DMS 273 treated with DMSO at 0.1 percent for 48 hours (cell line): ENCODE measurements at regions not wholly inside any gene's neighbourhood (a gene's known extent, or its start where the extent isn't known, plus 50 kb on each side); places are given as distances from the start of the nearest gene placed in this dataset.

Source experiments
- DNase-seq: peaks from one replicate; lab custom pipeline; 2025; lab: John Stamatoyannopoulos, UW

DNA sequence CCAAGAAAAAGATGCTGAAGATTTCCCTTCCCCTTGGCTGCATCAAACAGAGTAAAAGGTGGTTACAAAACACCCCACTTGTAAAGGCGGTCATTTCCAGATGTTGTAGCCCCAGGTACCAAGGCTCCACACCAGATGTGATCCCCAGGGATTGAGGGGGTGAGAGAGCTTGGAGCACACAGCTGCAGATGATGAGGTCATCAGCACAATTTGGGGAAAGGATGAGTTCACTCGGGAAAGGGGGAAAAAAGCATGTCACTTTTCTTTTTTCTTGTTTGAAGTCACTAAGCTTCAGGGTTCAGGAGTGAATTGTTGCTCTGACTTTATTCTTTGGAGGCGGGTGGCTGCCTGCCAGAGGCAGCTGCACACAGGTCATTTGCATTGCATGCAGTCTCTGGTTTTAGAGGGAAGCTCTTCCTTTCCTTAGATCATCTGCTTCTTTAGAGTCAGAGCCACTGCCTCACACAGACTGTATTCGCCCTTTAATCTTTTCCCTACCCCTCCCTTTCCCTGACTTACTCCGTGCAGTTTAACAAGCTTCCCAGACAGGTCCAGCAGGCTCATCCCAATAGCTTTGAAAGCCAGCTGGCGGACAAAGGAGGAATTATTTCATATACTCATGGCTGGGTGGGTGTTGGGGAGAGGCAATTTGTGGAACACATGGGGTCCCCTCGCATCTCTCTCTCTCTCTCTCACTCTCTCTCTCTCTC lies 409.3 kb upstream of the SLC24A2 start:
- DNase-seq, result peak; percentile 38

DNA sequence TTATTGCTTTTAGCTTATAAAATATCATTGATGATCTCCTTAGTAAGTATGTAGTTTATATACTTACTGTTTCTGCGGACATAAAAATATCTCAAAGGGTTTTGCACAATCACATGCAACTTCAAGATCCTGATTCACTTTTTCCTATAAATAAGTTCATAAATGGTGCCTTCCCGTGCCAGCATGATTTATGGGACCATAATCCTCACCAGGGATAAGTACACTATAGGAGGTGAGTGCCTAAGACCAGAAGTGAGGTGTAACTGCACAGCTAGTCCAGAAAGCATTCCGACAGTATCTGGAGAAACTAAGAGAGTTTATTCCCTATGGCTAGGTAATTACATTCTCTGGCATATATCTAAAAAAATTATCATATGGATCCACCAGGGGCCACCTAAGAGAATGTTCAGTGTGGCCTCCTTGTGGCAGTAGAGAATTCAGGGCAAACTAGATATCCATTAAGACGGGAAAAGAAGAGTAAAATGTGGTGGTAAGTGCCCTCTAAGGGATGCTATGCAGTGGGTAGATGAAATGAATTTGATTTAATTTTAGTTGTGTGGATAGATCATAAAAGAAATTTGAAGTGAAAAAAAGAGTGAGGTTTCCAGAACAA lies 402.5 kb upstream of the SLC24A2 start:
- DNase-seq, result no peak

DNA sequence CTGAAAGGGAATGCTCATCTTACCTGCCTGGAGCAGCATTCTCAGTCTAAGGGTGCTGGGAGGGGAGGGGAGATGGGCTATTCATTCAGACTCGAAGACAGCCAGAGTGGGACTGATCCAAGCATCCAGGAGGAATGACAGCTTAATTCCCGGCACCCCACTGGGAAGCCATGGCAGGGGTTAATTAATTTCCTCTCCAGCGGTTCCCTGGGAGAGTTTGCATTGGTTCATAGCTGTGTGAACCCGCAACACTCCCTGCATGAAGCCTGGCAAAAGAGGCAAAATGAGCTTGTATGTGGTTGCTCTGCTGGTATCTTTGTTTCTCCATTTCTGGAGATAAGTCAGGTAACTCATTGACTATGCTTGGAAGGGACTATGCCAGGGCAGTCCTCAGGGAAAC lies 401.0 kb upstream of the SLC24A2 start:
- no peak for DNase-seq

DNA sequence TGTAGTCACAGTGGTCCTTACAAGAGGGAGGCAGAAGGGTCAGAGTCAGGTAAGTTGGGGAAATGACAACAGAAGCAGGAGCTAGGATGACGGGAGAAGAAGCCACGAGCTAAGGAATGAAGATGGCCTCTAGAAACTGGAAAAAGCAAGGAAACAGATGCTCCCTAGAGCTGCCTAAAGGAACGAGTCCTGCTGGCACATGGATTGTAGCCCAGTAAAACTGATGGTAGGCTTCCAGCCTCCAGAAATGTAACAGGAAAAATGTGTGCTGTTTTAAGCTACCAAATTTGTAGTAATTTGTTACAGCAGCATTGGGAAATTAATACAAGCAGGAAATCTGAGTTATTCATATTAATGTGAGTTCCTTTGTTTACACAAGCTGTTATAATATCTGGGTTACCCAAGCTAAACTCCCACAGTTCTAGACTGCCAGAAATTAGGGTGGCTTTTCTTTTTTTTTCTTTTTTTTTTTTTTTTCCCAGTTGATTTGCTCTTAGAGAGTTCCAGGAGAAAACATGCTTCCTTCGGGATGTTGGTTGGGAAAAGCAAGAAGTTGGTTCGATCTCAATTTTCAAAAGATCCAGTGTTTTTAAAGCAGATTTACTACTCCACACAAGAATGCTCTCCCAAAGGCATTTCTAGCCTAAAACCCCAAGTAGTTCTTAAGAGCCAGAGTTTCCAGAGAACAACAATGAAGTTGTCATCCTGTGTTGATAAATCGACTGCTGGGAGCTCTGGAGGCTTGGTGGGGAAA lies 400.0 kb upstream of the SLC24A2 start:
- no peak for DNase-seq

DNA sequence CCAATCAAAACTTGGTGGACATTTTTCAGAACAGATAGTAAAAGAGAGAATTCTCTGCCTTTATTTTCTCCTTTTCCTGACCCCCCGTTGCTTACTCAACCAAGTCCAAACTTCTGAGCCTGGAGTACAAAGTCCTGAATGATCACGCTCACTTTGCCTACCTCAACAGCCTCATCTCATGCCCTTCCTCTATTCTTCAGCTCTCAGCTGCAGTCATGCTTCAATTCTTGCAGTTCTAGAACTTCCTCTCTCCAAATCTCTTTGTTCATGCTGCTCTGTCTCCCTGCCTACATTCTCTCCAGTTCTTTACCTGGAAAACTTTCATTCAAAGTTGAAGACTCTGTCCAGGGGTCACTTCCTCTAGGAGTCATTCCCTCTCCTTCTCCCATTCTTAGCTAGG lies 398.5 kb upstream of the SLC24A2 start:
- DNase-seq, result no peak

DNA sequence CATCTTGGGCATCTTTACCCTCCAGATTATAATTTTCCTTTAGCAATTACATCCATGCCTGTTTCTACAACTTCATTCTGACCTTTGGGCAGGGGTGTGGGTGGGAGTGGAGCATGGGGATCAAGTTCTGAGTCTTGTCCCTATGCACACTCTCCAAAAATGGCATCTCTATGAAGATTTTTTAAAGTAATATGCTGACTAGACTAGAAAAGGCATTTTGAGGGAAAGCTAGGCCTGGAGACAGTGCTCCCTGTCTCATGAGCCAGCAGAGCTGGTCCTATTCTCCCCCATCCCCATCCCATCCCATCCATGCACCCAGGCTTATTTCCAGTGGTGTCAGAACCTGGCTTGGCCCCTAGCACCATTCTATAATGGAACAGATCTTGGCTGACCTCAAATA lies 398.0 kb upstream of the SLC24A2 start:
- DNase-seq, result no peak

DNA sequence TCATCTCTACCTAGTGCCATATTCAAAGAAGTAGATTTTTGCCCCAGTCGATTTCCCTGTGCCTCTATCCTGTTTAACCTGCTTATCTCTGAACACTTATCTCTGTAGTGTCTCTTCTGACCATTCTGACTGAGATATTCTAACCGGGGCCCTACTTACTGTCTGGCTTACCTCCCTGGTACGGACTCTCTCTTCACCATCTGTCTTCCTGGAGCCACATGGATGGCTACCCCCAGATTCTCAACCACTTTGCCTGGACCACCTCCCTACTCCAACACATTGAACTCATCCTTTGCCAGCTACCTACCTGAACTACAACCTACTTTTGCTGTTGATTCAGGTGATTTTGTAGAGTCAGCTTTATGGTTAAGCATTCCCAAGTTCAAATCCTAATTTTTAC lies 397.4 kb upstream of the SLC24A2 start:
- no peak for DNase-seq

GRCh38 chr9:20184541-20184940 lies 395.7 kb upstream of the SLC24A2 start:
- DNase-seq, result no peak

DNA sequence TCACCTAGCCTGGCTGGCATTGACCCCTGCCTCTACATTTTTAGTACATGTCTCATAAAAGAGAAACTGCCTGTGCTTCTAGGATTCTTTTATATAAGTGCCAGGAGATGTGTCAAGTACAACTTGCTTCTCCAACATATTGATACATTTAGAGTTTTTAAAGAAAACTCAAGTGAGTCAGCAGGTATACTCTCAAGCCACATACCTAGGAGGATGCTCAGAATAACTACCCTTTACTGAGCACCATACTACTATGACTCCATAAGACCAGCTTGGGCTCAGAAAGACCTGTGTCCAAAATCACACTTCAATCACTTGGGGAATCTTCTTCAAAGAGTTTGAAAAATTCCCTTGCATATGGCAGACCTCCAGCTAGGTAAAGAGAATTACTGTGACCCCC lies 389.8 kb upstream of the SLC24A2 start:
- no peak for DNase-seq

DNA sequence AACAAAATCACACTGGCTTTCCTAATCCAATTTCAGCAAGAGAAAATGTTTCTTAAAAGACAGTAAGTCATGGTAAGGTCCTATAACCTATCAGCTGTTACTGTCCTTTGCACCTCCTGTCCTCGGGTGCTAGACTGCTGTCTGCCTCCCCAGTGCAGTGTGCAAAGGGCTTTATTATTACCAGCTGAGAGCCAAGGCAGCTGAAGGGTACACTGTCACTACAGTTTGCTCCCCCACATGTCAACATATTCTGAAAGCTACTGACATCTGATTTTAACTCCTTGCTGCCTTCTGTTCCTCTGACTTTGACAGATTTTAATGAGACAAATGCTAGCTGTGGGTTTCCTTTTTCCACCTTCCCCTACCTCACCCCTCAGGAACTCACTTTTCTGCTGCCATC lies 389.4 kb upstream of the SLC24A2 start:
- DNase-seq, result no peak

DNA sequence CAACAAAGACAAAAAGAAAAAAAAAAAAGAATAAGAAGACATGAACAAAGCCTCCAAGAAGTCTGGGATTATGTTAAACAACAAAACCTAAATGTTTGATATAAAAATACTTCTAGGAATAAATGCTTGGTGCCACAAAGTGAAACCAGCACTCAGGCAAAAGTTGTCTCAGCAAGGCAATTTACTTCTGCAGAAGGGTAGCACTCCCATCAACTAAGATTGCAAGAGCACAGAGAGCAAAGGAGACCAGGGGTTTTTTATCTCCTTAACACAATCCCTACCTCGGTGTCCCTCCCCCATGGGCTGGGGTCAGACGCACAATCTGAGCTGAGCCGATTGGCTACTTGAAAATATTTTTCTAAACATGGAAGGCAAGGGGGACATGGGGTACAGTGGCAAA lies 381.3 kb upstream of the SLC24A2 start:
- DNase-seq, result no peak

DNA sequence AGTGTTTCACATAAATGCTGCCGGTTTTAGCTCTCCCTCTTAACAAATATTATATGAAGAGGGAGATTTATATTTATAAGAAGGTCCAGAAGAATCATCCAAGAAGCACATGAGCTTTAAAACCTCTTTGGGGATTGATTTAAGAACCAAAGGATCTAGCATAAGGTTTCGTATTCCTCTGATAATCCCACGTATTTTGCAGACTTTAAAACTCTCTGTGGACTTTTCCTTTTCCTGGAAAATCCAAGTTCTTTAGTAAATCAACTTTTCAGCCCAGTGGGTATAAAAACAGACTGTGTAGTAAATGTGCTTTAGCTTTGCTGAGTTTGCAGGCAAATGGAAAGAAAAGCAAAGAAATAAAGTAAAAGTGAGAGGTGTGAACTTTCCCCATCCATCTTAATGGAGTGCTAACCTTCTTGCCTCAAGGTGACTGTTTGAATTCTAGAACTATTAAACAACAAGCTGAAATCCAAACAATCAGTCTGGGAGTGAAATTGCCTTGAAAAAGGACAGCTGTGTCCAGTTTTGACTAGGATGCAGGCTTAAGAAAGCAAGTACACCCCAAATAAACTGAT lies 363.4 kb upstream of the SLC24A2 start:
- no peak for DNase-seq

GRCh38 chr9:20148416-20148815 lies 359.6 kb upstream of the SLC24A2 start:
- DNase-seq, result no peak

DNA sequence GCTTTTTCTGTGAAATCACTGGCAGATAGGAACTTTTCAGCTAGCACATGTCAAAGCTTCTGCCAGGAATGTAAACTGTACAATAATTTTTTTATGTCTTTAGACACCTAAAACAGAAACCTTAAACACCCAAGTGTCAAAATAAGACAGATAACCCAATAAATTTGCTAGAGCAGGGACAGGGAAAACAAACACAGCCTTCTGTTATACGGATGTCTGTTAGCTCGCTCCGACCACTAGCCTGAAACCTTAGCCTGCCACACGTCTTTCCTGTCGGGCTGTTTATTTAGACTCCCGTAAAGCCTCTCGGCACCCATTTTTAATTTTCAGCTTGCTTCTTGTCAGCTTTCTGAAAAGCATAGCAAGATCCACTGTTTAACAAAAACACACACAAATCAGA lies 355.4 kb upstream of the SLC24A2 start:
- no peak for DNase-seq

DNA sequence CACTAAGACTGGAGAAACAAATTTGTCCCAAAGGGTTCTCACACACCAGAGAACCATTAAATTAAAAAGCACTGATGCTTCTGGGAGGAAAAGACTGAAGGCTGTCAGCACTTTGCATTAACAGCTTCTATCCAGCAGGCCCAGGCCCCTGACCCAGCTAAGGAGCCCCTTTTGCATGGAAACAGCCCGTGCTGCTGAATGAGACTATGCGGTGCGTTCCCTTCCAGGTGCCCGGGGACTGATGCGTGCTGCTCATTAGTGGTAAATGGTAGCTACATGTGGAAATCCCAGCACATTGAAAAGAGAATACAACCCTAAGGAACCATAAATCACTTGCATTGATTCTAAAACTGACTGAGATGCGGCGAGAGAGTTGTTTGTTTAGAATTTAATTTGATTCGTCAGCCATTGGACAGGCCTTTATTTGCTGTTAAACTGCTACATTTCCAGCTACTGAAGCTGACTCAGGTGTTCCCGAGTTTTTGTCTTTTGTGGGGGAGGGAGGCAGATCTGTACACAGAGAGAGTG lies 351.0 kb upstream of the SLC24A2 start:
- no peak for DNase-seq

- DNase-seq, result no peak
Observed at GRCh38 chr9:20138841-20139240, 350.0 kb upstream of the SLC24A2 start.

- no peak for DNase-seq
Observed at GRCh38 chr9:20138116-20138515, 349.3 kb upstream of the SLC24A2 start.

DNA sequence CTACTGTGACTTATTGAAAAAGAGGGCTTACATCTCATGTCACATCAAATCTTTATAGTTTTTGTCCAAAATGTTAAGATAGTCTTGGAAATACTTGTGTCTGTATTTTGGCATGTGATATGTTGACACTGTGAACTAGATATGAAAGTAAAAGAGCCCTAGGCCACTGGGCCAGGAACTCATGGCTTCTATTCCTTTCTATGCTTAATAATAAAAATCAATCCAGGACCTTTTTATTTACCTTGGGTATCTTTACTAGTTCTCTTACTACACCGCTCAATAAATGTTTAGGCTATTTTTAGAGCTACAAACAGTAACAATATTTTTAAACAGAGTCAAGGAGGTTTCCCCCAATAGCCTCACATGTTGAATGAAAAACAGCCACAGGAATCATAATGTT lies 348.6 kb upstream of the SLC24A2 start:
- no peak for DNase-seq

GRCh38 chr9:20135119-20135697 lies 346.4 kb upstream of the SLC24A2 start:
- DNase-seq, result no peak

DNA sequence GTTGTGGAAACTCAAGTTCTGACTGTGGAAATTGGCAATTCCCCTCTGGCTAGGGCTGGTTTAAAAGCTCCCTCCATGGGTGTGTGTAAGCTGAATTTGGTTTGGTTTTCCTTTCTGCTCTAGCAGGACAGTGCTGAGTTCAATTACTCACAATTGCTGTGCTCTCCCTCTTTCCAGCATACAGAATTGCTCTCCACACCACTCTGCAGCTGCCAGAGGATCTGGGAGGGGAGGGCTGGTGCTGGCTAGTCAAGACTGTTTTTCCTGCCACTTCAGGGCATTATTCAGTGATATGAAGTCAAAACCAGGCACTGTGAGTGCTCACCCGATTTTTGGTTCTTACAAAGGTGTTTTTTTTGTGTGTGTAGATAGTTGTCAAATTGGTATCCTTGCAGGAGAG lies 336.9 kb upstream of the SLC24A2 start:
- no peak for DNase-seq

DNA sequence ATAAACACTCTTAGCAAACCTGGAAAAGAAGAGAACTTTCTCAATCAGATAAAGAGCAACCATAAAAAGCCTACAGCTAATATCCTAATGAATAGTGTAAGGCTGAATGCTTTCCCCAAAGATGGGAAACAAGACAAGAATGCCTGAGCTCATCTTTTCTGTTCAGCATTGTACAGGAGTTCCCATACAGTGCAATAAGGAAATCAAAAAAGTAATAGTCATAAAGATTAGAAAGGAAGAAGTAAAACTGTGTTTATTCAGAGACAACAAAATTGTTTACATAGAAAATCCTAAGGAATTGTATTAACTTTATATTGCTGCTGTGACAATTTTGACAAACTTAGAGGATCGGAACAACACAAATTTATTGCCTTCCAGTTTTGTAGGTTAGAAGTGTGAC lies 330.7 kb upstream of the SLC24A2 start:
- no peak for DNase-seq

DNA sequence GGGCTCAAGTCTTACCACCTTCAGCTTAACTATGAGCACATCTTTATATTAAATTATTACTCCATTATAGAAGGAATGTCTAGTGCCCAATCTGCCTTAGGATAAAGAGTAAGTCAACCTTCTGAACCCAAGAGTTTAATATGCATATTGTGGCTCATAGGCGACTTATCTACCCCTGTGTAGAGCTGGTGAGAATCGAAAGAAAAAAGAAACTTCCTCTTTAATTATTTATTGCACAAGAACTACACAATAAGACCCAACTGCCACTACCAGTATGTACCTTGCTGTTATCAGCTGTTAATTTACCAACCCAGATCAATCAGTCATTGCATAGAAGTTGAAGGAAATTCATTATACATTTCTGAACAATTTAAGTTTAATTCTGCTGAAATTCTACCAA lies 329.1 kb upstream of the SLC24A2 start:
- DNase-seq, result no peak
